Esophagus muscularis mucosa (tissue), 4 donors: ENCODE measurements at regions not wholly inside any gene's neighbourhood (a gene's known extent, or its start where the extent isn't known, plus 50 kb on each side); places are given as distances from the start of the nearest gene placed in this dataset.

Experiments used
- DNase-seq: peaks from one replicate; pipeline ENCODE4 v3.0.0-alpha.2; 2017; ENCODE audit errors: extremely low spot score
- H3K27ac ChIP-seq, 4 donors: fragments of 200-600 bp; sonication (generic); replicated peaks in 1 of 4; 1 replicate in 3 of 4; 2 replicates in 1 of 4; pipeline ENCODE4 v1.5.1; 2016 to 2019; ENCODE audit warnings: mild to moderate bottlenecking in 1 of 4
- H3K27me3 ChIP-seq, 4 donors: fragments of 200-600 bp; sonication (generic); one replicate each; pipeline versions ENCODE4 v1.5.1 to v1.6.0; 2016 to 2019
- H3K36me3 ChIP-seq, 4 donors: fragments of 200-600 bp; sonication (generic); one replicate each; pipeline ENCODE4 v1.5.1; 2016 to 2019
- H3K4me1 ChIP-seq, 4 donors: fragments of 200-600 bp; sonication (generic); one replicate each; pipeline ENCODE4 v1.5.1; 2016 to 2019
- H3K4me3 ChIP-seq, 4 donors: fragments of 200-600 bp; sonication (generic); 1 replicate in 2 of 4; 2 replicates in 2 of 4; pipeline ENCODE4 v1.5.1; 2016 to 2019; ENCODE audit warnings: mild to moderate bottlenecking in 4 of 4, moderate library complexity in 1 of 4
- H3K9me3 ChIP-seq, 4 donors: fragments of 200-600 bp; sonication (generic); 1 replicate in 3 of 4; 2 replicates in 1 of 4; pipeline ENCODE4 v1.5.1; 2016 to 2019
- CTCF ChIP-seq, 3 experiments: fragments of 200-600 bp in 2 of 3; fragments of 450-650 bp in 1 of 3; sonication (generic) in 2 of 3; IDR thresholded peaks; one replicate each; pipeline ENCODE4 v1.5.1; 2017 to 2019; ENCODE audit warnings: antibody characterized with exemption in 3 of 3, mild to moderate bottlenecking in 2 of 3, moderate library complexity in 1 of 3
- EP300 ChIP-seq: sonication (generic); formaldehyde crosslinking; IDR thresholded peaks from one replicate; pipeline ENCODE4 v1.6.1; 2017; ENCODE audit warnings: antibody characterized with exemption
- POLR2A ChIP-seq: fragments of 450-650 bp; IDR thresholded peaks from one replicate; pipeline ENCODE4 v1.6.1; 2017; ENCODE audit warnings: antibody characterized with exemption, moderate library complexity, mild to moderate bottlenecking, low read depth
- POLR2AphosphoS5 ChIP-seq, 2 donors: sonication (generic); formaldehyde crosslinking; IDR thresholded peaks; one replicate each; pipeline ENCODE4 v1.6.1; 2017; ENCODE audit warnings: antibody characterized with exemption in 2 of 2
- WGBS: methylation state at CpG from one replicate; pipeline ENCODE4 v1.1.5; 2018; 5-methylcytosine and 5-hydroxymethylcytosine counted together
- intact Hi-C: fragments of 100-400 bp; cut with DNase I; formaldehyde crosslinking; loops from one replicate; pipeline ENCODE4 v1.15.1; 2023

DNA sequence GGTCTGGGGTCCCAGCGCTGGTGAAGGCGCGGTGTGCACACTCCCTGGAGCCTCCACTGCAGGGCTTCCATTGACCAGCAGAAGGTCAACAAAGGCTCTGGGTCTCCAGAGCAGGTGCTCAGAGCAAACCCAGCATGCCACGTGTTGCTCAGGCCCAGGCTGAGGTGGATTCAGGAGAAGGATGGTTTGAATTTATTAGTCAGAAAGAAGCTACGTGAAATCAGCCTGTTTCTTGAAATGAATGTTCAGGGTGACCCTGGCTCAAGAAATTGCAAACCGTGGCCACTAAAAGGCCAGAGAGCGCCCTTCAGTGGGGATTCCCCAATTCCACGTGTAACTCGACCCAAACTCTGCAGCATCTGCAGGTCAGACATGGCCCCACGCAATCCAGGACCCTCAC is 82.7 kb upstream of the PFKP start:
- Histone ChIP-seq H3K4me3 (no peak overlapping the region), H3K27ac (no peak overlapping the region), H3K27me3 (peaks cover 0 to 40% (median 0%) of the 10 kb centered on the region in 4 donors), H3K36me3 (no peaks in the 10 kb centered on the region), H3K4me1 (peaks cover 0 to 11% (median 0%) of the 10 kb centered on the region in 4 donors), H3K9me3 (peaks cover 0 to 11% (median 8%) of the 10 kb centered on the region in 4 donors)
- no peak for DNase-seq
- TF ChIP-seq CTCF (IDR thresholded peaks at IDR 0.05), result no peak
- no peak for TF ChIP-seq POLR2A
- TF ChIP-seq POLR2AphosphoS5 (IDR thresholded peaks at IDR 0.05), result no peak
- TF ChIP-seq EP300, result no peak
- intact Hi-C loops, result no loop called here
- 93% methylated on average over 10 of the region's 10 CpGs for WGBS

- intact Hi-C loops, result no loop called here
- H3K4me3 ChIP-seq, result no peak overlapping the region
Measured at GRCh38 chr10:2982146-2982545, 85.2 kb upstream of the PFKP start.

GRCh38 chr10:2981361-2981801 is 86.0 kb upstream of the PFKP start:
- Histone ChIP-seq H3K27ac (no peak overlapping the region), H3K4me1 (peaks cover 0 to 6% (median 0%) of the 10 kb centered on the region in 4 donors), H3K27me3 (peaks cover 0 to 19% (median 0%) of the 10 kb centered on the region in 4 donors), H3K36me3 (no peaks in the 10 kb centered on the region), H3K4me3 (no peak overlapping the region), H3K9me3 (no peaks in the 10 kb centered on the region)
- whole genome bisulfite sequencing, result 89% methylated on average over 19 of the region's 19 CpGs
- no peak for DNase-seq
- intact Hi-C loops, result no loop called here
- TF ChIP-seq CTCF (IDR thresholded peaks at IDR 0.05) (no peak), EP300 (no peak), POLR2A (no peak), POLR2AphosphoS5 (IDR thresholded peaks at IDR 0.05) (no peak)

More at GRCh38 chr10:2982146-2982545, 85.2 kb upstream of the PFKP start:
- TF ChIP-seq CTCF (IDR thresholded peaks at IDR 0.05) (no peak), POLR2A (no peak), EP300 (no peak), POLR2AphosphoS5 (IDR thresholded peaks at IDR 0.05) (no peak)
- Histone ChIP-seq H3K27me3 (peaks cover 0 to 19% (median 0%) of the 10 kb centered on the region in 4 donors), H3K27ac (no peak overlapping the region), H3K9me3 (no peaks in the 10 kb centered on the region), H3K36me3 (no peaks in the 10 kb centered on the region), H3K4me1 (peaks cover 0 to 11% (median 0%) of the 10 kb centered on the region in 4 donors)
- DNase-seq, result no peak
- 82% methylated on average over 7 of the region's 7 CpGs for WGBS

DNA sequence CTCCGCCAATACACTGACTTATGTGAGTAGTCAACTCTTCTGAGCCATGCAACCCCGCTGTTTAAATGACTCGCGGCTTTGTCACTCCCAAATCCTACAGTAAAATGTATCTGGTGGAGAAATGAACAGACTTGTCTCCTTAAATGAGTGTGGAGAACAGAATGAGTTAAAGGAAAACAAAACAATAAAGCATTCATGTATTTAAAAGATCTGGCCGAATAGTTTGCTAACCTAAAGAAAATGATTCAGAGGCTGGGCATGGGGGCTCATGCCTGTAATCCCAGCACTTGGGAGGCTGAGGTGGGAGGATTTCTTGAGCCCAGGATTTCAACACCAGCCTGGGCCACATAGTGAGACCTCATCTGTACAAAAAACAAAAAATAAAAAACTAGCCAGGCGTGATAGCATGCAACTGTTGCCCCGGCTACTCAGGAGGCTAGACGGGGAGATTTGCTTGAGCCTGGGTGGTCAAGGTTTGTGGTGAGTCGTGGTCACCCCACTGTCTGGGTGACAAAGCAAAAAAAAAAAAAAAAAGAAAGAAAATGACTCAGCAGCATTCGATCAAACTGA is 86.5 kb upstream of the PFKP start:
- H3K4me1 ChIP-seq, result peaks cover 0 to under 1% (median 0%) of the 10 kb centered on the region in 4 donors
- no peak overlapping the region for H3K4me3 ChIP-seq
- no peak for DNase-seq
- H3K36me3 ChIP-seq, result no peaks in the 10 kb centered on the region
- no peaks in the 10 kb centered on the region for H3K9me3 ChIP-seq
- no peak overlapping the region for H3K27ac ChIP-seq
- 86% methylated on average over 10 of the region's 10 CpGs for WGBS
- peaks cover 0 to 17% (median 0%) of the 10 kb centered on the region in 4 donors for H3K27me3 ChIP-seq
- TF ChIP-seq POLR2A, result no peak
- TF ChIP-seq EP300, result no peak
- no peak for TF ChIP-seq POLR2AphosphoS5 (IDR thresholded peaks at IDR 0.05)
- no peak for TF ChIP-seq CTCF (IDR thresholded peaks at IDR 0.05)
- intact Hi-C loops, result no loop called here

DNA sequence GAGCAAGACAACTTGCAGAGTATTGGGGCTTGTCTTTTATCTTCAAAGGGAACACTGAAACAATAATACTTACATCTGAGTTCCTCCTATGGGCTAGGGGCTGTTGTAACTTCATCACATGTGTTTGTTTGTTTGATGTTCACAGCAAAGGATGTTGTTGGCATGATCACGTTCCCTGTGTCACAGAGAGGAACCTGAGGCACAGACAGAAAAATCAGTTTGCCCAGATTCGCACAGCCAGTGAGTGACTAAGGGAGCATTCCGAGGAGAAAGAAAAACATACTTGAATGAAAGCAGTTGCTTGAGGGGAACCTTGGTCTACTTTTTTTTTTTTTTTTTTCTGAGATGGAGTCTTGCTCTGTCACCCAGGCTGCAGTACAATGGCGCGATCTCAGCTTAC is 87.2 kb upstream of the PFKP start:
- no peak overlapping the region for H3K27ac ChIP-seq
- H3K4me3 ChIP-seq, result no peak overlapping the region
- peaks cover 0 to 9% (median 0%) of the 10 kb centered on the region in 4 donors for H3K27me3 ChIP-seq
- H3K9me3 ChIP-seq, result no peaks in the 10 kb centered on the region
- 88% methylated on average over 5 of the region's 5 CpGs for WGBS
- no peak for DNase-seq
- no peak for TF ChIP-seq POLR2A
- no peaks in the 10 kb centered on the region for H3K4me1 ChIP-seq
- no peaks in the 10 kb centered on the region for H3K36me3 ChIP-seq
- intact Hi-C loops, result no loop called here
